Hepatocyte (in vitro differentiated cells): ENCODE measurements at regions not wholly inside any gene's neighbourhood (a gene's known extent, or its start where the extent isn't known, plus 50 kb on each side); places are given as distances from the start of the nearest gene placed in this dataset.

ENCODE experiments used
- CTCF ChIP-seq: fragments of 200-600 bp; sonication (generic); IDR thresholded peaks from 2 replicates; pipeline ENCODE4 v1.5.1; 2016; ENCODE audit warnings: antibody characterized with exemption, mild to moderate bottlenecking; ENCODE audit not compliant: poor library complexity
- EZH2 ChIP-seq: fragments of 200-600 bp; sonication (generic); IDR thresholded peaks from 2 replicates; pipeline ENCODE4 v1.6.1; 2016; ENCODE audit warnings: antibody characterized with exemption, mild to moderate bottlenecking, borderline replicate concordance
- EZH2phosphoT487 ChIP-seq: fragments of 200-600 bp; sonication (generic); IDR thresholded peaks from one replicate; pipeline ENCODE4 v1.6.1; 2018; ENCODE audit warnings: antibody characterized with exemption, mild to moderate bottlenecking, low read depth, moderate library complexity; ENCODE audit not compliant: unreplicated experiment, severe bottlenecking

DNA sequence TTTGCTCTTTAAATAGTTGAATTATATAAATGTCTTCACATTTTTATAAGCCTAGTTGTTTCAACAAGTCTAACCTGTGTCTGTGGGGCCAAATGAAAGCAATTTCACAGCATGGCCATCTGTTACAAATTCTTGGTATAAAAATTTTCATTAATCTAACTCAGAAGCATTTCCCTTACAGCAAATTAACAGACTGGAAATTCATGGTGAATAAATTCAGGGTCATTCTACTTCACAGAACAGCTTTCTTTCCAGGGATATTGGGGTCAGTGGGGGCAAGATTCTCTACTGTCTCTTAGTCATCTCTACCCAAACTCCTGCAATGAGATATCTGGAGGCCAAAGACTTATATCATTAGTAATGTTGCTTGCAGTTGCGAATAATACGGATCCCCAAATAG is 352.1 kb downstream of the MMUT start:
- TF ChIP-seq CTCF (no peak), EZH2 (no peak), EZH2phosphoT487 (no peak)
